A673 (cell line): ENCODE measurements at regions not wholly inside any gene's neighbourhood (a gene's known extent, or its start where the extent isn't known, plus 50 kb on each side); places are given as distances from the start of the nearest gene placed in this dataset.

Experiments used
- EZH2 ChIP-seq: fragments of 200-600 bp; sonication (generic); IDR thresholded peaks from 2 replicates; pipeline ENCODE4 v1.6.1; 2017; ENCODE audit warnings: borderline replicate concordance, low read depth, mild to moderate bottlenecking, mixed read lengths, antibody characterized with exemption, low read length; ENCODE audit not compliant: poor library complexity, severe bottlenecking
- TF ChIP-seq, protein P1 (sequence below): fragments of 300-800, 200-600 bp; sonication (generic); conservative IDR thresholded peaks from 2 replicates; pipeline ENCODE4 v1.5.1; 2017; ENCODE audit warnings: low read depth, mild to moderate bottlenecking, antibody characterized with exemption, low read length, moderate library complexity, mixed read lengths

DNA sequence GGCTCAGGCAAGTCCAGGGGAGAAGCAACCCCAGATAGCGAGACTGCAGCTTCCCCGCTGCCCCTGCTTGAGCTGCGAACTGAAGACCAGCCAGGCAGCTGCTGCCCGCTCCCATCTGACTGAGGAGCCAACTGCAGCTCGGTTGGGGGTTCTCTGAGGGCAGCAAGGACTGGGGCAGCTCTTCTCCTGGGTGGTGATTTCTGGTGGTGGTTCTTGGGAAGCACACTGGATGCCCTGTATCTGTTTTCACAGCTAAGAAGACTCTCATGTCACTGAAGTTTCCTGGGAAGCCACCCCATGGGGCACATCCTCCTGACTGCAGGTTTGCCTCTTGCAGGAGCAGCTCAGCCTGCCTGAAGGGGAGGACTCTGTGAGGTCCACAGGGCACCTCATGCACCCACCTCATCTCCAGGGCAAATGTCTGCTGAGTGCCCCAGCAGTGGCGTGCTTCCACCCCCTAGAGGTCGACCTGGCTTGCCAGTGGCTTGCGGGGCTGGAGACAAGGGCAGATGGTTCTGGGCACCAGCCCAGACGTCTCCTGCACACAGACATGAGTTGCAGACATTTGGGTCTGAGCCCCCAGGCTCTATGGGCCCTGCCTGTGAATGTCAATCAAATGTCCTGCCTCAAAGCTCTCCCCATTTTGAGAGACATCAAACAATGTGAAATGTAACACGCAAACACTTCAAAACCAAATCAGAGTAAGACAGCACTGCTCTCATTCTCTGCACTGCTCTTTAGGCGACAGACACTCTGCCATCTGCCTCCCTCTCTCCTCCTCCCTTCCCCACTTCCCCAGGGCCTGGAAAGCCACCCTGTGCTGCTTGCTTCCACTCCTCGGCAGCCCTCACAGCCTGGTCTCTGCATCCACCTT, 800.9 kb downstream of the BRD1 start:
- TF ChIP-seq EZH2: no peak
- TF ChIP-seq, protein P1, sequence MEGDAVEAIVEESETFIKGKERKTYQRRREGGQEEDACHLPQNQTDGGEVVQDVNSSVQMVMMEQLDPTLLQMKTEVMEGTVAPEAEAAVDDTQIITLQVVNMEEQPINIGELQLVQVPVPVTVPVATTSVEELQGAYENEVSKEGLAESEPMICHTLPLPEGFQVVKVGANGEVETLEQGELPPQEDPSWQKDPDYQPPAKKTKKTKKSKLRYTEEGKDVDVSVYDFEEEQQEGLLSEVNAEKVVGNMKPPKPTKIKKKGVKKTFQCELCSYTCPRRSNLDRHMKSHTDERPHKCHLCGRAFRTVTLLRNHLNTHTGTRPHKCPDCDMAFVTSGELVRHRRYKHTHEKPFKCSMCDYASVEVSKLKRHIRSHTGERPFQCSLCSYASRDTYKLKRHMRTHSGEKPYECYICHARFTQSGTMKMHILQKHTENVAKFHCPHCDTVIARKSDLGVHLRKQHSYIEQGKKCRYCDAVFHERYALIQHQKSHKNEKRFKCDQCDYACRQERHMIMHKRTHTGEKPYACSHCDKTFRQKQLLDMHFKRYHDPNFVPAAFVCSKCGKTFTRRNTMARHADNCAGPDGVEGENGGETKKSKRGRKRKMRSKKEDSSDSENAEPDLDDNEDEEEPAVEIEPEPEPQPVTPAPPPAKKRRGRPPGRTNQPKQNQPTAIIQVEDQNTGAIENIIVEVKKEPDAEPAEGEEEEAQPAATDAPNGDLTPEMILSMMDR: peak; percentile 51
